NT2/D1 (cell line): ENCODE measurements at regions not wholly inside any gene's neighbourhood (a gene's known extent, or its start where the extent isn't known, plus 50 kb on each side); places are given as distances from the start of the nearest gene placed in this dataset.

Experiments
- SUZ12 ChIP-seq: IDR thresholded peaks from 2 replicates; pipeline ENCODE4 v1.6.1; 2011; ENCODE audit not compliant: insufficient read length, insufficient read depth; ENCODE audit errors: extremely low read depth
- YY1 ChIP-seq: IDR thresholded peaks from 2 replicates; pipeline ENCODE4 v1.6.1; 2011; ENCODE audit not compliant: insufficient read length, insufficient read depth
- ZNF274 ChIP-seq: IDR thresholded peaks from 2 replicates; pipeline ENCODE4 v1.6.1; 2011; ENCODE audit warnings: mild to moderate bottlenecking, low read depth, low read length

- TF ChIP-seq YY1 = no peak
- TF ChIP-seq ZNF274 = no peak
- no peak for TF ChIP-seq SUZ12
These were observed 132.8 kb downstream of the TRIM27 start for GRCh38 chr6:28791002-28791383.
